HEK293T (cell line): ENCODE measurements at regions not wholly inside any gene's neighbourhood (a gene's known extent, or its start where the extent isn't known, plus 50 kb on each side); places are given as distances from the start of the nearest gene placed in this dataset.

Experiments used
- CTCF ChIA-PET: fragments of 350-600 bp; formaldehyde crosslinking; extraction: SDS; loops from one replicate; lab custom pipeline; 2021; ENCODE audit warnings: antibody characterized with exemption, inconsistent platforms; lab: Yijun Ruan, JAX
- POLR2A ChIA-PET: fragments of 350-600 bp; formaldehyde crosslinking; extraction: SDS; loops from one replicate; lab custom pipeline; 2020; ENCODE audit warnings: antibody characterized with exemption, inconsistent platforms; lab: Yijun Ruan, JAX
- DNase-seq: peaks from one replicate; pipeline ENCODE4 v3.0.0; 2012; ENCODE audit warnings: mixed read lengths; ENCODE audit errors: extremely low spot score
- ARNT ChIP-seq: fragments of 450-650 bp; IDR thresholded peaks from 2 replicates; pipeline ENCODE4 v1.6.1; 2017; ENCODE audit warnings: mild to moderate bottlenecking
- BHLHE40 ChIP-seq: fragments of 450-650 bp; IDR thresholded peaks from 2 replicates; pipeline ENCODE4 v1.6.1; 2016; ENCODE audit warnings: mild to moderate bottlenecking, moderate library complexity, borderline replicate concordance
- CTBP1 ChIP-seq: fragments of 450-650 bp; IDR thresholded peaks from 2 replicates; pipeline ENCODE4 v1.6.1; 2016; ENCODE audit warnings: borderline replicate concordance
- ELF4 ChIP-seq: fragments of 450-650 bp; IDR thresholded peaks from 2 replicates; pipeline ENCODE4 v1.6.1; 2017; ENCODE audit warnings: antibody characterized with exemption
- FOXA1 ChIP-seq: fragments of 450-650 bp; IDR thresholded peaks from 2 replicates; pipeline ENCODE4 v1.6.1; 2016; ENCODE audit warnings: mild to moderate bottlenecking
- FOXK2 ChIP-seq: fragments of 450-650 bp; IDR thresholded peaks from 2 replicates; pipeline ENCODE4 v1.6.1; 2016; ENCODE audit warnings: mild to moderate bottlenecking
- FOXM1 ChIP-seq: fragments of 450-650 bp; IDR thresholded peaks from 2 replicates; pipeline ENCODE4 v1.6.1; 2017; ENCODE audit warnings: mild to moderate bottlenecking, borderline replicate concordance
- HDGF ChIP-seq: fragments of 450-650 bp; IDR thresholded peaks from 2 replicates; pipeline ENCODE4 v1.6.1; 2017; ENCODE audit warnings: antibody characterized with exemption, borderline replicate concordance
- L3MBTL2 ChIP-seq: fragments of 450-650 bp; conservative IDR thresholded peaks from 2 replicates; pipeline ENCODE4 v1.6.1; 2016; ENCODE audit warnings: mild to moderate bottlenecking
- LEF1 ChIP-seq: fragments of 450-650 bp; IDR thresholded peaks from 2 replicates; pipeline ENCODE4 v1.6.1; 2017; ENCODE audit warnings: mild to moderate bottlenecking, borderline replicate concordance
- NFRKB ChIP-seq: fragments of 450-650 bp; IDR thresholded peaks from 2 replicates; pipeline ENCODE4 v1.6.1; 2016; ENCODE audit warnings: mild to moderate bottlenecking, moderate library complexity
- SP1 ChIP-seq: fragments of 450-650 bp; IDR thresholded peaks from 2 replicates; pipeline ENCODE4 v1.6.1; 2017
- SUZ12 ChIP-seq: fragments of 450-650 bp; IDR thresholded peaks from 2 replicates; pipeline ENCODE4 v1.6.1; 2016; ENCODE audit warnings: mild to moderate bottlenecking
- TARDBP ChIP-seq: fragments of 450-650 bp; IDR thresholded peaks from 2 replicates; pipeline ENCODE4 v1.6.1; 2016
- ZNF384 ChIP-seq: fragments of 450-650 bp; IDR thresholded peaks from 2 replicates; pipeline ENCODE4 v1.6.1; 2016
- TF ChIP-seq, protein P1 (sequence below): fragments of 450-650 bp; IDR thresholded peaks from 2 replicates; pipeline ENCODE4 v1.6.1; 2016

DNA sequence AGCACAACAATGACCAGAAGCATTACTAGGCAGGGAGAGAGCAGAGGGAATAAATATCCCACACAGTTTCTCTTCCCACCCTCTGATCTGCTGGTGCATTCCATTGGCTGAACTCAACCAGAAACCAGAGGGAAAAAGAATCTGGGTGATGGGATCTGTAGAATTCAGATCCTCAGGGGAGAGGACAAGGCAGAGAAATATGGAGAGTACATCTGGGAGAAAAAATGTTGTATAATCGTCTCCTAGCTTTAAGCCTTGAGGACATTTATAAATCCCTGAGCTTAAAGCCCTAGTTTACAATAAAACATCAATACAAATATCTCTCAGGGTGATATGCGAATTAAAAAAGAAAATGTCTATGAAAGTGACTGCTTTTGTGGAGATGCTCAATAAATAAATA is 368.1 kb upstream of the MAD2L1 start:
- ChIA-PET CTCF (no interaction called here), POLR2A (no interaction called here)
- TF ChIP-seq ELF4 (no peak), LEF1 (no peak)
- no peak for DNase-seq

DNA sequence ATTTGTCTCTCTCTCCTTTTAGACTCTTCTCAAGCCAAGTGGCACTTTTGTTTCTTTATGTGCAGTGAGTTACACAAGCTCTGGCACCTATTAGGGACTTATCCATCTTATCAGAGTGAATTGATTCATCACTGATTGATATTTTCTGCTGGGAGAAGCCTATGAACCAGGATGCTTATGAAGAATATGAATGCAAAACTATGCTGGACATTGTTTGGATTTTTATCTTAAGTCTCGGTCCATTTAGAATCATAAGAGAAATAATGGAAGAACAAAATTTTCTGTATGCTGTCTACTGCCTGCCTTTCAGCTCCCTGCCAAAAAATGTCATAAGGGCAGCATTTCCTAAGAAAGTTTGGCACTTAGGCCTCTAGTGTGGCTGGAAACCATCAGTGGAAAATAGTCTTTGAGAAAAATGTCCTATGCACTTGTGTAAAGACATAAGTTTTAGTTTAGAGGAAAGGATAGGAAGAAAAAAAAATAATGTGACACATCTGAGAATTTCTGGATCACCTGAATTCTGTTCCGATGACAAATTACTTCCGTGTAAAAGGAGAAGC is 365.7 kb upstream of the MAD2L1 start:
- TF ChIP-seq ZNF384 = no peak
- no peak for TF ChIP-seq FOXA1
- no peak for TF ChIP-seq SP1
- TF ChIP-seq FOXK2 = no peak
- no peak for TF ChIP-seq L3MBTL2
- TF ChIP-seq, protein P1, sequence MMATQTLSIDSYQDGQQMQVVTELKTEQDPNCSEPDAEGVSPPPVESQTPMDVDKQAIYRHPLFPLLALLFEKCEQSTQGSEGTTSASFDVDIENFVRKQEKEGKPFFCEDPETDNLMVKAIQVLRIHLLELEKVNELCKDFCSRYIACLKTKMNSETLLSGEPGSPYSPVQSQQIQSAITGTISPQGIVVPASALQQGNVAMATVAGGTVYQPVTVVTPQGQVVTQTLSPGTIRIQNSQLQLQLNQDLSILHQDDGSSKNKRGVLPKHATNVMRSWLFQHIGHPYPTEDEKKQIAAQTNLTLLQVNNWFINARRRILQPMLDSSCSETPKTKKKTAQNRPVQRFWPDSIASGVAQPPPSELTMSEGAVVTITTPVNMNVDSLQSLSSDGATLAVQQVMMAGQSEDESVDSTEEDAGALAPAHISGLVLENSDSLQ = no peak
- no peak for TF ChIP-seq CTBP1
- TF ChIP-seq NFRKB = no peak
- no peak for TF ChIP-seq BHLHE40
- TF ChIP-seq ELF4 = no peak
- no peak for TF ChIP-seq TARDBP
- no peak for TF ChIP-seq LEF1
- no peak for TF ChIP-seq SUZ12
- TF ChIP-seq HDGF = no peak
- no peak for TF ChIP-seq ARNT
- TF ChIP-seq FOXM1 = no peak
- ChIA-PET POLR2A (no interaction called here), CTCF (no interaction called here)
- DNase-seq = no peak

DNA sequence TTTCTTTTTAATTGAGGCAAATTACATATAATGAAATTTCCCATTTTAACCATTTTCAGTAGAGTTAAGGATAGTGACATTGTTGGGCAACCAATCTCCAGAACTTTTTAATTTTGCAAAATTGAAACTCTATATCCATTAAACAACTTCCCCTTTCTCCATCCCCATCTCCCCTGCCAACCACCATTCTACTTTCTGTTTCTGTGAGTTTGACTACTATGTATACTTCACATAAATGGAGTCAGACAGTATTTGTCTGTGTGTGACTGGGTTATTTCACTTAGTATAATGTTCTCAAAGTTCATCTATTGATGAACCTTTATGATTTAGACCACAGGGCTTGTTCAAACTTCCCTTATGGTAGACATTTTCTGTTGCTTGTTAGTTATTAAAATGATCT is 364.5 kb upstream of the MAD2L1 start:
- DNase-seq = no peak
- ChIA-PET CTCF (no interaction called here), POLR2A (no interaction called here)
- TF ChIP-seq L3MBTL2 = no peak
- TF ChIP-seq SP1 = no peak
- TF ChIP-seq BHLHE40 = no peak
- no peak for TF ChIP-seq TARDBP
- TF ChIP-seq FOXM1 = no peak
- no peak for TF ChIP-seq LEF1
- no peak for TF ChIP-seq SUZ12

DNA sequence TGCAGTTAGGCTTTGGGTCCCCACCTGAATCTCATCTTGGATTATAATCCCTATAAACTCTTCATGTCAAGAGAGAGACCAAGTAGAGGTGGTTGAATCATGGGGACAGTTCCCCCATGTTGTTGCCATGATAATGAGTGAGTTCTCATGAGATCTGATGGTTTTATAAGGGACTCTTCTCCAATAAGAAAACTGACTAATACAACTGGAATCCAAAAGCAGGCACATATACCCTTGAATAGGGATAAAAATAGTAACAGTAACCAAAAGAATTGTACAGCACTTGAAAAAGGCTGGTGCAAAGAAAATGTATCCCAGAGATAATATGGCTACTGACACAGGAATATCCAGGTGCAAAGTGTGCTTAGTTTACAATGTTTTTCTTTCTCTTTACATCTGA is 351.5 kb upstream of the MAD2L1 start:
- ChIA-PET POLR2A (no interaction called here), CTCF (no interaction called here)
- no peak for DNase-seq
- TF ChIP-seq LEF1 (no peak), FOXK2 (no peak), FOXA1 (no peak), CTBP1 (no peak), SP1 (no peak), TARDBP (no peak), ZNF384 (no peak), NFRKB (no peak), ELF4 (no peak)
- TF ChIP-seq, protein P1 = no peak

DNA sequence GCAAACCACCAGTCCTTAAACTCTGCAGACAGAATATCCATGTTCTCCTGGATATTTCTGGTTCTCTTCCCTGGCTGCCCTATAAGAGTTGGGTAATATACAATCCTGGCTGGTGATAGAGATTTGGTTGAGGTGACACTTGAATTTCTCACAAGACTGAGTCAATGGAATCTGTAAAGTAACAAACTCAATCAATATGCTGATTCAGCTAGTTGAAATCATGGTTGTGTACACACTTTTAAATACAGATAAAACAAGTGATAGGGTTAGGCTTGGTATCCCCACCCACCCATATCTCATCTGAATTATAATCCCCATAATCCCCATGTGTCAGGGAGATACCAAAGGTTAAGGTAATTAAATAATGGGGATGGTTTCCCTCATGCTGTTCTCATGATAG is 349.2 kb upstream of the MAD2L1 start:
- CTCF ChIA-PET = no interaction called here

DNA sequence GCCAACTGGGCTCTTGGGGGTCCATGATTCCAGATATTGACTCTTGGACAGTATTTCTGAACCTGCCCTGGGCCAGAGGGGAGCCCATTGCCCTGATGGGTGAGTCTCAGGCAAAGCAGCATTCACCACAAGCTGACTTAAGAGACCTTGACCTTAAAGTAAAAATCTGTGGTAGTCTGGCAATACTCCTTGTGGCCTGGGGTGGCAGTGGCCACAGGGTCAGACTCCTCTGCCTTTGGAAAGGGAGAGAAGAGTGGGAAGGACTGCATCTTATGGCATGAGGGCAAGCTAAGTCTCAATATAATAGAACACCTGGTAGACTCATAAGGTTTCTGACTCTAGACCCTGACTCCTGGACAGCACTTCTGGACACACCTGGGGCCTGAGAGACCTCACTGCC is 340.3 kb upstream of the MAD2L1 start:
- POLR2A ChIA-PET = no interaction called here
- DNase-seq = no peak
- CTCF ChIA-PET = no interaction called here
- no peak for TF ChIP-seq ELF4
- TF ChIP-seq CTBP1 = no peak
- TF ChIP-seq L3MBTL2 = no peak
- no peak for TF ChIP-seq BHLHE40
- TF ChIP-seq TARDBP = no peak
- no peak for TF ChIP-seq FOXK2

More for the DNA sequence above, 349.2 kb upstream of the MAD2L1 start:
- no peak for TF ChIP-seq NFRKB
- TF ChIP-seq HDGF = no peak
- TF ChIP-seq LEF1 = no peak
- TF ChIP-seq, protein P1 = no peak
- TF ChIP-seq TARDBP = no peak
- no peak for TF ChIP-seq SP1
- TF ChIP-seq FOXK2 = no peak
- no peak for TF ChIP-seq SUZ12
- no peak for TF ChIP-seq CTBP1
- TF ChIP-seq ELF4 = no peak
- TF ChIP-seq FOXA1 = no peak
- TF ChIP-seq FOXM1 = no peak
- no peak for DNase-seq
- POLR2A ChIA-PET = no interaction called here

DNA sequence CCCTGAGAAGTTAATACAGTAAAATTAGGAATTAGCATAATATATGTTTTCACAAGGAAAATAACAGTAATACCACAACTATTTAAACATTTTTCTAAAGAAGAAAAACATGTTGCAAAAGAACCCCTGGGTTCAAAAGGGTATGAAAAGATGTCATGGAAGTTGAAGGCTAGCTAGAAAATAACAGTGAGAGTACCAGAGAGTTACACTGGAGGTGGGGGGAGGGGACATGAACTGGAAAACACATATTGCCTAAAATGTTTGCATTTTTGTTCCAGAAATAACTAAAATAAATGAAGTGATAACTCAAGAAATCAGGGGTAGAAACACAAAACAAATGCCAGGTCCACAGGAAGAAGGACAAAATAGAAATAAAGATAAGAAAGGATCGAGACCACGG is 336.6 kb upstream of the MAD2L1 start:
- POLR2A ChIA-PET = no interaction called here
- no peak for TF ChIP-seq ARNT
- TF ChIP-seq FOXA1 = no peak
- DNase-seq = no peak
- CTCF ChIA-PET = no interaction called here
